ENCODE measurements at regions not wholly inside any gene's neighbourhood (a gene's known extent, or its start where the extent isn't known, plus 50 kb on each side); places are given as distances from the start of the nearest gene placed in this dataset.
"Not testable (repeated sequence)": the region's sequence is repeated elsewhere in the genome, so short reads cannot be mapped to it uniquely, and the experiment has no call there.

- no peak for DNase-seq
Measured at GRCh38 chr18:67818432-67818831, 301.9 kb upstream of the DSEL start.

- no peak for DNase-seq
Measured at GRCh38 chr18:67815280-67815679, 298.8 kb upstream of the DSEL start.

GRCh38 chr18:67813380-67814028, 297.0 kb upstream of the DSEL start:
- no peak for DNase-seq

GRCh38 chr18:67805261-67805660, 288.7 kb upstream of the DSEL start:
- no peak for DNase-seq

GRCh38 chr18:67794521-67794920, 278.0 kb upstream of the DSEL start:
- DNase-seq, result no peak

GRCh38 chr18:67790527-67790926, 274.0 kb upstream of the DSEL start:
- DNase-seq, result no peak

- no peak for DNase-seq
Measured at GRCh38 chr18:67789165-67789545, 272.6 kb upstream of the DSEL start.

GRCh38 chr18:67788310-67789164, 272.0 kb upstream of the DSEL start:
- no peak for DNase-seq

- DNase-seq, result no peak
Measured at GRCh38 chr18:67783196-67783946, 266.9 kb upstream of the DSEL start.

GRCh38 chr18:67778016-67778415, 261.5 kb upstream of the DSEL start:
- no peak for DNase-seq

- no peak for DNase-seq
Measured at GRCh38 chr18:67776929-67777328, 260.4 kb upstream of the DSEL start.

GRCh38 chr18:67771271-67771670, 254.8 kb upstream of the DSEL start:
- DNase-seq, result no peak

- DNase-seq, result no peak
Measured at GRCh38 chr18:67770520-67770919, 254.0 kb upstream of the DSEL start.

GRCh38 chr18:67766930-67767329, 250.4 kb upstream of the DSEL start:
- DNase-seq, result no peak

- not testable (repeated sequence) for DNase-seq
Measured at GRCh38 chr18:67752211-67752610, 235.7 kb upstream of the DSEL start.

GRCh38 chr18:67742954-67743353, 226.4 kb upstream of the DSEL start:
- no peak for DNase-seq

GRCh38 chr18:67742525-67742924, 226.0 kb upstream of the DSEL start:
- DNase-seq, result no peak

GRCh38 chr18:67735506-67735905, 219.0 kb upstream of the DSEL start:
- no peak for DNase-seq

GRCh38 chr18:67733088-67733487, 216.6 kb upstream of the DSEL start:
- no peak for DNase-seq

GRCh38 chr18:67731851-67732250, 215.3 kb upstream of the DSEL start:
- no peak for DNase-seq

GRCh38 chr18:67730886-67731285, 214.4 kb upstream of the DSEL start:
- no peak for DNase-seq

- DNase-seq, result no peak
Measured at GRCh38 chr18:67728364-67728763, 211.8 kb upstream of the DSEL start.

- DNase-seq, result no peak
Measured at GRCh38 chr18:67726882-67727281, 210.4 kb upstream of the DSEL start.

- no peak for DNase-seq
Measured at GRCh38 chr18:67717800-67718199, 201.3 kb upstream of the DSEL start.
